DMS153 (cell line): ENCODE measurements at regions not wholly inside any gene's neighbourhood (a gene's known extent, or its start where the extent isn't known, plus 50 kb on each side); places are given as distances from the start of the nearest gene placed in this dataset.

ENCODE experiments used
- DNase-seq: peaks from one replicate; lab custom pipeline; 2025; lab: John Stamatoyannopoulos, UW

- DNase-seq = no peak
Measured at GRCh38 chr15:96415513-96416217, 85.2 kb downstream of the NR2F2 start.

- no peak for DNase-seq
Measured at GRCh38 chr15:96416218-96416933, 85.9 kb downstream of the NR2F2 start.

GRCh38 chr15:96416934-96417759, 86.6 kb downstream of the NR2F2 start:
- no peak for DNase-seq

- no peak for DNase-seq
Measured at GRCh38 chr15:96417760-96418130, 87.2 kb downstream of the NR2F2 start.

- no peak for DNase-seq
Measured at GRCh38 chr15:96418146-96418545, 87.6 kb downstream of the NR2F2 start.

- DNase-seq = no peak
Measured at GRCh38 chr15:96421178-96421601, 90.7 kb downstream of the NR2F2 start.

GRCh38 chr15:96422125-96422524, 91.6 kb downstream of the NR2F2 start:
- DNase-seq = no peak

GRCh38 chr15:96424674-96425073, 94.2 kb downstream of the NR2F2 start:
- DNase-seq = no peak

- DNase-seq = no peak
Measured at GRCh38 chr15:96428742-96429141, 98.2 kb downstream of the NR2F2 start.

GRCh38 chr15:96431786-96432185, 101.3 kb downstream of the NR2F2 start:
- no peak for DNase-seq

GRCh38 chr15:96435022-96435421, 104.5 kb downstream of the NR2F2 start:
- no peak for DNase-seq

- DNase-seq = no peak
Measured at GRCh38 chr15:96435841-96436240, 105.3 kb downstream of the NR2F2 start.

GRCh38 chr15:96440978-96441377, 110.5 kb downstream of the NR2F2 start:
- no peak for DNase-seq

- DNase-seq = no peak
Measured at GRCh38 chr15:96442076-96442475, 111.6 kb downstream of the NR2F2 start.

GRCh38 chr15:96444865-96445264, 114.4 kb downstream of the NR2F2 start:
- DNase-seq = no peak

GRCh38 chr15:96448923-96449322, 118.4 kb downstream of the NR2F2 start:
- DNase-seq = no peak

GRCh38 chr15:96457841-96458240, 127.3 kb downstream of the NR2F2 start:
- no peak for DNase-seq

- no peak for DNase-seq
Measured at GRCh38 chr15:96460106-96460505, 129.6 kb downstream of the NR2F2 start.

- DNase-seq = no peak
Measured at GRCh38 chr15:96462768-96463750, 132.6 kb downstream of the NR2F2 start.

- no peak for DNase-seq
Measured at GRCh38 chr15:96466389-96466947, 136.0 kb downstream of the NR2F2 start.

GRCh38 chr15:96468036-96468435, 137.5 kb downstream of the NR2F2 start:
- no peak for DNase-seq
